A673 (cell line): ENCODE measurements at regions not wholly inside any gene's neighbourhood (a gene's known extent, or its start where the extent isn't known, plus 50 kb on each side); places are given as distances from the start of the nearest gene placed in this dataset.

Experiments
- EZH2 ChIP-seq: fragments of 200-600 bp; sonication (generic); IDR thresholded peaks from 2 replicates; pipeline ENCODE4 v1.6.1; 2017; ENCODE audit warnings: borderline replicate concordance, low read depth, mild to moderate bottlenecking, mixed read lengths, antibody characterized with exemption, low read length; ENCODE audit not compliant: poor library complexity, severe bottlenecking
- TF ChIP-seq, protein P1 (sequence below): fragments of 300-800, 200-600 bp; sonication (generic); conservative IDR thresholded peaks from 2 replicates; pipeline ENCODE4 v1.5.1; 2017; ENCODE audit warnings: low read depth, mild to moderate bottlenecking, antibody characterized with exemption, low read length, moderate library complexity, mixed read lengths

DNA sequence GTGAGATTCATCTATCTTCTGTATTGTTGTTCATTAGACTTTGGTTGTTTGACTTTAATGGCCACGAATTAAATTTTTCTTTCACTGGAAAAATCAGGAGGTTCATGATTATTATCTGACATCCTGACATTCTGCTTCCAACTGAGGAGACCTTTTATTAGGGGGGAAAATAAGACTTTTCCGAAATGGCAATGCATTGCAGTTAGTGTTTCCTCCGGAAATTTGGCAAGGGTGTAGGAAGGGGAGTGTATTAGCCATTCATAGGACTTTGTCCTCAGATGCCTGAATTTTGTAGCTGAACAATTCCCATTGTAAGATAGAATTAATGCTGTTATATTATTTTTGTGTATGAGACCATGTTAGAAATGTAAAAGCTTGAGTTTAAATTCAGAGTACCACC is 450.6 kb upstream of the TGFBR2 start:
- TF ChIP-seq, protein P1, sequence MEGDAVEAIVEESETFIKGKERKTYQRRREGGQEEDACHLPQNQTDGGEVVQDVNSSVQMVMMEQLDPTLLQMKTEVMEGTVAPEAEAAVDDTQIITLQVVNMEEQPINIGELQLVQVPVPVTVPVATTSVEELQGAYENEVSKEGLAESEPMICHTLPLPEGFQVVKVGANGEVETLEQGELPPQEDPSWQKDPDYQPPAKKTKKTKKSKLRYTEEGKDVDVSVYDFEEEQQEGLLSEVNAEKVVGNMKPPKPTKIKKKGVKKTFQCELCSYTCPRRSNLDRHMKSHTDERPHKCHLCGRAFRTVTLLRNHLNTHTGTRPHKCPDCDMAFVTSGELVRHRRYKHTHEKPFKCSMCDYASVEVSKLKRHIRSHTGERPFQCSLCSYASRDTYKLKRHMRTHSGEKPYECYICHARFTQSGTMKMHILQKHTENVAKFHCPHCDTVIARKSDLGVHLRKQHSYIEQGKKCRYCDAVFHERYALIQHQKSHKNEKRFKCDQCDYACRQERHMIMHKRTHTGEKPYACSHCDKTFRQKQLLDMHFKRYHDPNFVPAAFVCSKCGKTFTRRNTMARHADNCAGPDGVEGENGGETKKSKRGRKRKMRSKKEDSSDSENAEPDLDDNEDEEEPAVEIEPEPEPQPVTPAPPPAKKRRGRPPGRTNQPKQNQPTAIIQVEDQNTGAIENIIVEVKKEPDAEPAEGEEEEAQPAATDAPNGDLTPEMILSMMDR, result no peak
- no peak for TF ChIP-seq EZH2
